ENCODE measurements at regions not wholly inside any gene's neighbourhood (a gene's known extent, or its start where the extent isn't known, plus 50 kb on each side); places are given as distances from the start of the nearest gene placed in this dataset.

DNA sequence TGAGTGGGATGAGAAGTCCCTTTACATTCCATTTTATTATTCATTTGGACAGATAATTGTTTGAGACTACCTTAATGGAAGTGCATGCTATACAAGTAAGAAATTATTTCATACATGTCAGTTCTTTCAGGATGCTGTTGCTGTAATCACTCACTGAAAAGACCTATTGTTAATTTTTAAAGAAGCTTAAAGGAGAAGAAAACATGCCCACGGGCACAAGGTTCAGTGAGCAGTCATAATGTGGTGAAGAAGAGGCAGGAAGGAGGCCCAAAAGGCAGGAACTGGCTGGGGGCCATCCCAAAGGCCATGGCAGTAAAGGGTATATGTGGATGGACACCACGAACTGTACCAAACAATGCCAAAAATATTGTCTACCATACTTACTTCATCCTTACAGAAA lies 206.0 kb downstream of the LYPLAL1 start:
- H3K27me3 ChIP-seq: no peaks in the 10 kb centered on the region
- intact Hi-C loops (cut with DNase I): loop anchor here (10.0 kb wide), 1 partner anchor 175 kb away; no protein-coding TSS in a partner anchor

GRCh38 chr1:219374636-219375035 lies 201.0 kb downstream of the LYPLAL1 start:
- no peak for TF ChIP-seq CTCF (IDR thresholded peaks at IDR 0.05)
- DNase-seq (ENCODE audit: low spot score in 2 of 2): no peak
- no peak overlapping the region for H3K27ac ChIP-seq
- intact Hi-C loops (cut with DNase I): no loop called here
- H3K36me3 ChIP-seq: no peaks in the 10 kb centered on the region
- no peak overlapping the region for H3K4me3 ChIP-seq
- no peaks in the 10 kb centered on the region for H3K4me1 ChIP-seq
- H3K9me3 ChIP-seq: no peaks in the 10 kb centered on the region
- H3K27me3 ChIP-seq: no peaks in the 10 kb centered on the region

More for the DNA sequence above, 206.0 kb downstream of the LYPLAL1 start:
- H3K4me3 ChIP-seq: no peak overlapping the region
- no peak for DNase-seq (ENCODE audit: low spot score in 2 of 2)
- no peak for TF ChIP-seq CTCF (IDR thresholded peaks at IDR 0.05)
- no peaks in the 10 kb centered on the region for H3K36me3 ChIP-seq
- H3K4me1 ChIP-seq: no peaks in the 10 kb centered on the region
- no peak overlapping the region for H3K27ac ChIP-seq
- no peaks in the 10 kb centered on the region for H3K9me3 ChIP-seq

- Histone ChIP-seq H3K27ac (no peak overlapping the region), H3K4me1 (no peaks in the 10 kb centered on the region), H3K9me3 (no peaks in the 10 kb centered on the region), H3K4me3 (no peak overlapping the region), H3K27me3 (no peaks in the 10 kb centered on the region), H3K36me3 (no peaks in the 10 kb centered on the region)
- DNase-seq (ENCODE audit: low spot score in 2 of 2): no peak
- intact Hi-C loops (cut with DNase I): no loop called here
- no peak for TF ChIP-seq CTCF (IDR thresholded peaks at IDR 0.05)
Observed at GRCh38 chr1:219374046-219374566, 200.4 kb downstream of the LYPLAL1 start.

GRCh38 chr1:219373616-219373935 lies 199.9 kb downstream of the LYPLAL1 start:
- Histone ChIP-seq H3K36me3 (no peaks in the 10 kb centered on the region), H3K4me1 (no peaks in the 10 kb centered on the region), H3K27ac (no peak overlapping the region), H3K27me3 (no peaks in the 10 kb centered on the region), H3K9me3 (no peaks in the 10 kb centered on the region), H3K4me3 (no peak overlapping the region)
- intact Hi-C loops (cut with DNase I): no loop called here
- no peak for DNase-seq (ENCODE audit: low spot score in 2 of 2)
- TF ChIP-seq CTCF (IDR thresholded peaks at IDR 0.05): no peak

DNA sequence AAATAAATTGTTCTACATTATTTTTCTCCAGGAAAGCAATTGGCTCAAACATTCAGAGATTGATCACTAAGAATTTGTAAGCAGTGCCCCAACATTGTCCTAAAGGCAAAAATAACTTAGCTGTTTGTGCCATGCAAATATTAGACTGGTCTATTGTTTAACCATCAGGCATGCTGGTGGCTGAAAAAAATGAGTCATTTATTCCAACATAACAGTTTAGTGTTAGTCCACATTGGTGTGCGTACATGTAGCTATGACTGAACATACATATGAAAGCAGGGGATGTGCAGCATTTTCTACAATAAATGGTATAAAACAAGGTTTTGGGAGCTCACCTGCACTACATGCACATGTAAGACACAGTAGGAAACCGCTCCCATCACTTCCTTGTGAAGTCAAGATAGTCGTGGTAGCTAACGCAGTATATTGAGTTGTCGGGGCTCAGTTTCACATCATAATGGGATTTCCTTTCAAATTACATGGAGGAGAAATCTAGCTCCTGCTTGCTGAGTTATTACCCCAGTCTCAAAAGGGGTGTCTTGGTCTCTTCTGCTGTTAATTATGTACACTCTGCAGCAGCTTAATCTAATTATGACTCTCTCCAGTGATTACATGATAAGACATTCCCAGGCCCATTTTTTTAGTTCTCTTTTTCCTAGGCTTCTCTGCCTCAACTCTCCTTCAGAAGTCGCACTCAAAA lies 199.4 kb downstream of the LYPLAL1 start:
- H3K27me3 ChIP-seq: no peaks in the 10 kb centered on the region
- intact Hi-C loops (cut with DNase I): no loop called here
- H3K36me3 ChIP-seq: no peaks in the 10 kb centered on the region
- no peak overlapping the region for H3K27ac ChIP-seq
- no peak overlapping the region for H3K4me3 ChIP-seq
- no peaks in the 10 kb centered on the region for H3K4me1 ChIP-seq
- DNase-seq (ENCODE audit: low spot score in 2 of 2): no peak
- H3K9me3 ChIP-seq: no peaks in the 10 kb centered on the region
- TF ChIP-seq CTCF (IDR thresholded peaks at IDR 0.05): no peak

Measured in ascending aorta (tissue), 2 donors.